GM19468 (cell line): ENCODE measurements at regions not wholly inside any gene's neighbourhood (a gene's known extent, or its start where the extent isn't known, plus 50 kb on each side); places are given as distances from the start of the nearest gene placed in this dataset.
A peak's percentile ranks its signal among the peaks of the same experiment; 100 is the strongest.
"Not testable (repeated sequence)": the region's sequence is repeated elsewhere in the genome, so short reads cannot be mapped to it uniquely, and the experiment has no call there.

ENCODE experiments used
- ATAC-seq: cut with Tn5 transposase; IDR thresholded peaks from one replicate; pipeline ENCODE4 v1.9.1; 2021; ENCODE audit warnings: mild to moderate bottlenecking, moderate library complexity, moderate number of reproducible peaks; ENCODE audit not compliant: unreplicated experiment; ENCODE audit errors: extremely low read depth

GRCh38 chr20:11496380-11496779 is 421.3 kb upstream of the BTBD3 start:
- ATAC-seq: no peak

GRCh38 chr20:11497545-11497944 is 420.1 kb upstream of the BTBD3 start:
- no peak for ATAC-seq

- no peak for ATAC-seq
Observed at GRCh38 chr20:11499101-11499634, 418.5 kb upstream of the BTBD3 start.

GRCh38 chr20:11502061-11502460 is 415.6 kb upstream of the BTBD3 start:
- ATAC-seq: no peak

- no peak for ATAC-seq
Observed at GRCh38 chr20:11502671-11503070, 415.0 kb upstream of the BTBD3 start.

- no peak for ATAC-seq
Observed at GRCh38 chr20:11509776-11510175, 407.9 kb upstream of the BTBD3 start.

GRCh38 chr20:11511821-11512220 is 405.9 kb upstream of the BTBD3 start:
- no peak for ATAC-seq

GRCh38 chr20:11513241-11513745 is 404.4 kb upstream of the BTBD3 start:
- ATAC-seq: not testable (repeated sequence)

GRCh38 chr20:11516448-11516847 is 401.2 kb upstream of the BTBD3 start:
- no peak for ATAC-seq

- ATAC-seq: no peak
Observed at GRCh38 chr20:11520596-11520995, 397.1 kb upstream of the BTBD3 start.

GRCh38 chr20:11521476-11522365 is 396.0 kb upstream of the BTBD3 start:
- no peak for ATAC-seq

- no peak for ATAC-seq
Observed at GRCh38 chr20:11522366-11522741, 395.3 kb upstream of the BTBD3 start.

GRCh38 chr20:11529047-11529446 is 388.6 kb upstream of the BTBD3 start:
- no peak for ATAC-seq

- ATAC-seq: no peak
Observed at GRCh38 chr20:11537032-11537431, 380.7 kb upstream of the BTBD3 start.

GRCh38 chr20:11539450-11539849 is 378.2 kb upstream of the BTBD3 start:
- ATAC-seq: no peak

GRCh38 chr20:11540558-11540957 is 377.1 kb upstream of the BTBD3 start:
- ATAC-seq: no peak

GRCh38 chr20:11542645-11543044 is 375.0 kb upstream of the BTBD3 start:
- ATAC-seq: no peak

- peak; percentile 52 for ATAC-seq
Observed at GRCh38 chr20:11544029-11544678, 373.5 kb upstream of the BTBD3 start.

- no peak for ATAC-seq
Observed at GRCh38 chr20:11546939-11547338, 370.8 kb upstream of the BTBD3 start.

- no peak for ATAC-seq
Observed at GRCh38 chr20:11549172-11550103, 368.3 kb upstream of the BTBD3 start.
